Mesenchymal stem cell (in vitro differentiated cells and primary cell): ENCODE measurements at regions not wholly inside any gene's neighbourhood (a gene's known extent, or its start where the extent isn't known, plus 50 kb on each side); places are given as distances from the start of the nearest gene placed in this dataset.

Source experiments
- DNase-seq: peaks from one replicate; pipeline ENCODE4 v3.0.0-alpha.2; 2013
- H2AFZ ChIP-seq: one replicate; pipeline ENCODE4 v1.6.1; 2013; ENCODE audit warnings: low read depth, mild to moderate bottlenecking, control low read depth, inconsistent platforms, low read length, moderate library complexity
- H2AK5ac ChIP-seq: 2 replicates; pipeline ENCODE4 v1.6.1; 2013; ENCODE audit warnings: low read length, moderate library complexity, mild to moderate bottlenecking, inconsistent platforms; ENCODE audit not compliant: severe bottlenecking
- H2BK120ac ChIP-seq: one replicate; pipeline ENCODE4 v1.6.1; 2013; ENCODE audit warnings: low read depth, mild to moderate bottlenecking, inconsistent platforms, low read length, moderate library complexity
- H2BK12ac ChIP-seq, 2 experiments: one replicate each; pipeline ENCODE4 v1.6.1; 2013; ENCODE audit warnings: inconsistent platforms in 2 of 2, low read length in 2 of 2, mild to moderate bottlenecking in 2 of 2, moderate library complexity in 2 of 2, control low read depth in 1 of 2
- H2BK15ac ChIP-seq: one replicate; pipeline ENCODE4 v1.6.1; 2013; ENCODE audit warnings: mild to moderate bottlenecking, low read depth, inconsistent platforms; ENCODE audit not compliant: poor library complexity, severe bottlenecking
- H2BK5ac ChIP-seq: 2 replicates; pipeline ENCODE4 v1.6.1; 2013; ENCODE audit warnings: low read depth, mild to moderate bottlenecking, low read length, control low read depth, inconsistent platforms; ENCODE audit not compliant: poor library complexity, severe bottlenecking
- H3K14ac ChIP-seq, 2 experiments: one replicate each; pipeline ENCODE4 v1.6.1; 2013; ENCODE audit warnings: inconsistent platforms in 2 of 2, low read length in 2 of 2, control low read depth in 1 of 2, mild to moderate bottlenecking in 1 of 2, moderate library complexity in 1 of 2
- H3K18ac ChIP-seq, 2 experiments: one replicate each; pipeline ENCODE4 v1.6.1; 2013; ENCODE audit warnings: inconsistent platforms in 2 of 2, low read length in 2 of 2, control low read depth in 1 of 2, low read depth in 1 of 2, mild to moderate bottlenecking in 1 of 2
- H3K23ac ChIP-seq, 2 experiments: one replicate each; pipeline ENCODE4 v1.6.1; 2013; ENCODE audit warnings: inconsistent platforms in 2 of 2, low read length in 2 of 2, mild to moderate bottlenecking in 2 of 2, moderate library complexity in 2 of 2, control low read depth in 1 of 2
- H3K27ac ChIP-seq: 2 replicates; pipeline ENCODE4 v1.5.1; 2013; ENCODE audit warnings: mild to moderate bottlenecking, moderate library complexity, low read length, control low read depth, inconsistent platforms; ENCODE audit not compliant: poor library complexity, severe bottlenecking
- H3K27me3 ChIP-seq, 2 experiments: 2 replicates each; pipeline versions ENCODE4 v1.6.1 to v1.7.0; 2013; ENCODE audit warnings: low read length in 2 of 2, mild to moderate bottlenecking in 2 of 2, moderate library complexity in 2 of 2, control low read depth in 1 of 2, inconsistent platforms in 1 of 2; ENCODE audit not compliant: control insufficient read depth in 1 of 2, insufficient read depth in 1 of 2
- H3K36me3 ChIP-seq, 2 experiments: 2 replicates each; pipeline versions ENCODE4 v1.6.1 to v1.7.0; 2013; ENCODE audit warnings: low read length in 2 of 2, control low read depth in 1 of 2, inconsistent platforms in 1 of 2, low read depth in 1 of 2, mild to moderate bottlenecking in 1 of 2; ENCODE audit not compliant: insufficient read depth in 2 of 2, control insufficient read depth in 1 of 2
- H3K4ac ChIP-seq, 2 experiments: one replicate each; pipeline ENCODE4 v1.6.1; 2013; ENCODE audit warnings: inconsistent platforms in 2 of 2, low read length in 2 of 2, mild to moderate bottlenecking in 2 of 2, moderate library complexity in 2 of 2, control low read depth in 1 of 2, low read depth in 1 of 2
- H3K4me1 ChIP-seq: 2 replicates; pipeline ENCODE4 v1.6.1; 2013; ENCODE audit warnings: low read depth, low read length, control low read depth; ENCODE audit not compliant: control insufficient read depth, insufficient read depth
- H3K4me2 ChIP-seq: 2 replicates; pipeline ENCODE4 v1.6.1; 2013; ENCODE audit warnings: low read length, mild to moderate bottlenecking, inconsistent platforms; ENCODE audit not compliant: poor library complexity, severe bottlenecking
- H3K4me3 ChIP-seq, 2 experiments: 2 replicates each; pipeline versions ENCODE4 v1.5.1 to v1.7.0; 2013; ENCODE audit warnings: low read length in 2 of 2, mild to moderate bottlenecking in 2 of 2, control low read depth in 1 of 2, low read depth in 1 of 2; ENCODE audit not compliant: insufficient read depth in 1 of 2
- H3K79me1 ChIP-seq: replicated peaks from 2 replicates; pipeline ENCODE4 v1.6.1; 2013; ENCODE audit warnings: mild to moderate bottlenecking, control low read depth, low read length, inconsistent platforms; ENCODE audit not compliant: poor library complexity, severe bottlenecking
- H3K9ac ChIP-seq: 2 replicates; pipeline ENCODE4 v1.7.0; 2013; ENCODE audit warnings: mild to moderate bottlenecking, low read length, moderate library complexity
- H3K9me3 ChIP-seq: 2 replicates; pipeline ENCODE4 v1.7.0; 2013; ENCODE audit warnings: mild to moderate bottlenecking, low read length; ENCODE audit not compliant: control insufficient read depth
- H4K8ac ChIP-seq: one replicate; pipeline ENCODE4 v1.6.1; 2013; ENCODE audit warnings: inconsistent platforms, mild to moderate bottlenecking, low read length, moderate library complexity
- H4K91ac ChIP-seq: one replicate; pipeline ENCODE4 v1.6.1; 2013; ENCODE audit warnings: mild to moderate bottlenecking, low read length, inconsistent platforms
- WGBS: methylation state at CpG from one replicate; pipeline ENCODE4 v1.1.7; 2013; ENCODE audit warnings: mixed read lengths; 5-methylcytosine and 5-hydroxymethylcytosine counted together

DNA sequence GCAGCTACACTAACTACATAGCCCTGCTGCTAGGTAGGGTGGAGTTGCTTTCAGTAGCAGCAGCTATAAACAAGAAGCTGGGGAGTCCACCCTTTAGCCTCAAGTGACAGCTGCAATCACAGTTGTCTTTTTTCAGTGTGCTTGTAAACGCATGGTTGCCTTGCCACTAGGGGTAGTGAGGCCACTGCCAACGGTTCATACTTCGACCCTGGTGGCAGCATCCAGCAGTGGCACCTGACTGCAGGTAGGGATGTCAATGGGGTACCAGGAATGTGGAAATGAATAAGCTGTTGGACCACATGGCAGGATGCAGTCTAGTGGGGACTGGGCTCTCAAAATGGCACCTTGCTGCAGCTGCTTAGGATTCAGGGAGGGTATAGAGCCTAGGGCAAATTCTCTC is 367.2 kb downstream of the RASEF start:
- Histone ChIP-seq H3K4me3 (no peak overlapping the region), H3K23ac (no peak overlapping the region), H2BK15ac (no peak overlapping the region), H2AFZ (no peak overlapping the region), H3K4me2 (no peak overlapping the region), H2AK5ac (no peak overlapping the region), H2BK120ac (no peak overlapping the region), H2BK12ac (no peak overlapping the region), H3K36me3 (no peaks in the 10 kb centered on the region), H3K14ac (no peak overlapping the region), H3K79me1 (no peaks in the 10 kb centered on the region), H3K4me1 (no peaks in the 10 kb centered on the region), H4K91ac (no peak overlapping the region), H3K18ac (no peak overlapping the region), H3K27ac (no peak overlapping the region), H3K4ac (no peak overlapping the region), H3K9ac (no peak overlapping the region), H2BK5ac (no peak overlapping the region), H4K8ac (no peak overlapping the region), H3K9me3 (peaks cover 10% of the 10 kb centered on the region), H3K27me3 (no peaks in the 10 kb centered on the region)
- no peak for DNase-seq
- WGBS, result 89% methylated on average over 3 of the region's 3 CpGs

GRCh38 chr9:82706786-82707185 is 356.2 kb downstream of the RASEF start:
- Histone ChIP-seq H3K9ac (no peak overlapping the region), H2BK15ac (no peak overlapping the region), H2BK12ac (no peak overlapping the region), H3K4ac (no peak overlapping the region), H4K8ac (no peak overlapping the region), H3K4me2 (no peak overlapping the region), H2BK5ac (no peak overlapping the region), H2AFZ (no peak overlapping the region), H3K18ac (peak overlapping the region in 1 of 2 experiments; percentile 38), H3K27me3 (no peaks in the 10 kb centered on the region), H3K14ac (no peak overlapping the region), H4K91ac (no peak overlapping the region), H3K27ac (no peak overlapping the region), H3K4me1 (no peaks in the 10 kb centered on the region), H2AK5ac (no peak overlapping the region), H3K23ac (peak overlapping the region in 1 of 2 experiments; percentile 29), H3K9me3 (no peaks in the 10 kb centered on the region), H3K79me1 (no peaks in the 10 kb centered on the region), H3K36me3 (no peaks in the 10 kb centered on the region), H2BK120ac (no peak overlapping the region), H3K4me3 (no peak overlapping the region)
- 94% methylated on average over 4 of the region's 5 CpGs for whole genome bisulfite sequencing
- DNase-seq, result no peak

DNA sequence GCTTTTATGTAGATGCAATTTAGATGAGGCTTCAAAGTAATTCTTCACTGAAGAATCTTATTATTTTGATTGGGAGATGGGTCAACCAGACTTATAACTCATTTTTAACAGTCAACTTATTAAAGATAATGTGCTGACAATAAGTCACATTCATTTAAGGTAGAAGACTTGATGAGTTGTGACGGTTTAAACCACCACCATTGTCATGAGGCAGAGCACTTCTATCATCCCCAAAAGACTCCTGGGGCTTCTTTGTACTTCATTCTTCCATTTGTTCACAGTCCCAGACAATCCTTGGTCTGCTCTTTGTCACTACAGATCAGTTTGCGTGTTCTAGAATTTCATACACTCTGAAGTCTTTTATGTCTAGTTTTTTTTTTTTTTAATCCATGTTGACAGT is 346.1 kb downstream of the RASEF start:
- Histone ChIP-seq H3K4ac (no peak overlapping the region), H3K14ac (no peak overlapping the region), H2BK15ac (no peak overlapping the region), H3K36me3 (no peaks in the 10 kb centered on the region), H2BK120ac (no peak overlapping the region), H3K18ac (no peak overlapping the region), H3K9me3 (peaks cover 4% of the 10 kb centered on the region), H2BK5ac (no peak overlapping the region), H3K79me1 (no peaks in the 10 kb centered on the region), H3K9ac (no peak overlapping the region), H3K23ac (no peak overlapping the region), H2AFZ (no peak overlapping the region), H3K27ac (no peak overlapping the region), H3K4me1 (no peaks in the 10 kb centered on the region), H3K4me3 (no peak overlapping the region), H3K27me3 (no peaks in the 10 kb centered on the region), H2BK12ac (no peak overlapping the region), H3K4me2 (no peak overlapping the region), H4K91ac (no peak overlapping the region), H4K8ac (no peak overlapping the region), H2AK5ac (no peak overlapping the region)
- WGBS, result 80% methylated on average over 1 of the region's 2 CpGs
- no peak for DNase-seq

DNA sequence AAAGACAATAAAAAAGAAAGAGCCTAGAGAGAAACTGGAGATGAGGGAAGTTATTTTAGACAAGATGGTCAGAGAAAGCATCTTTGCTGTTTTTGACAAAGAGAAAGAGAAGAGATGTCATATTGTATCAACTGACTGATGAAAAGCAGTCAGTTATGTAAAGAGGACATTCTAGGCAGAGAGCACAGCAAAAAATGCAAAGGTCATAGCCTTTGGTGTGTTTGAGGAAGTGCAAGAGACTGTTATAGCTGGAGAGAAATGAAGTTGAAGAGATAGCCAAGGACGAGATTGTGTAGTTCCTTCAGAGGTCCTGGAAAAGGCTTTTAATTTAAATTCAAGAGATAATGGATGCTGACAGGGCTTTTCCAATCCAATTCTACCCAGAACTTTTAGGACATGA is 342.4 kb downstream of the RASEF start:
- Histone ChIP-seq H2BK5ac (no peak overlapping the region), H3K9me3 (no peaks in the 10 kb centered on the region)

More for the DNA sequence above, 342.4 kb downstream of the RASEF start:
- no peak overlapping the region for H3K4me3 ChIP-seq
- H2BK12ac ChIP-seq, result no peak overlapping the region
- H3K4ac ChIP-seq, result no peak overlapping the region
- H4K8ac ChIP-seq, result no peak overlapping the region
- no peak overlapping the region for H2AFZ ChIP-seq
- H3K14ac ChIP-seq, result no peak overlapping the region
- no peaks in the 10 kb centered on the region for H3K27me3 ChIP-seq
- no peak overlapping the region for H2AK5ac ChIP-seq
- H3K36me3 ChIP-seq, result no peaks in the 10 kb centered on the region
- DNase-seq, result no peak
- no peak overlapping the region for H3K4me2 ChIP-seq
- H4K91ac ChIP-seq, result no peak overlapping the region
- no peak overlapping the region for H3K18ac ChIP-seq
- WGBS, result 20% methylated on average over 1 of the region's 1 CpG
- no peaks in the 10 kb centered on the region for H3K79me1 ChIP-seq
- H3K4me1 ChIP-seq, result no peaks in the 10 kb centered on the region
- no peak overlapping the region for H3K27ac ChIP-seq
- H2BK120ac ChIP-seq, result no peak overlapping the region
- H2BK15ac ChIP-seq, result no peak overlapping the region
- H3K23ac ChIP-seq, result no peak overlapping the region
- H3K9ac ChIP-seq, result no peak overlapping the region
